ENCODE measurements at regions not wholly inside any gene's neighbourhood (a gene's known extent, or its start where the extent isn't known, plus 50 kb on each side); places are given as distances from the start of the nearest gene placed in this dataset.

- Mint-ChIP-seq H3K36me3 (ENCODE audit: low read depth) (no peaks in the 10 kb centered on the region), H3K4me1 (ENCODE audit: low read depth) (no peaks in the 10 kb centered on the region), H3K4me3 (no peak overlapping the region), H3K27ac (no peak overlapping the region), H3K27me3 (ENCODE audit: insufficient read depth) (no peaks in the 10 kb centered on the region), H3K9me3 (no peaks in the 10 kb centered on the region)
- intact Hi-C loops (cut with micrococcal nuclease) = loop anchor here (10.0 kb wide), 1 partner anchor 154 kb away; no protein-coding TSS in a partner anchor
- no peak for DNase-seq (ENCODE audit: low spot score)
These were observed 70.8 kb upstream of the PGRMC2 start for GRCh38 chr4:128358231-128358912.

GRCh38 chr4:128357286-128357685 is 69.7 kb upstream of the PGRMC2 start:
- Mint-ChIP-seq H3K27me3 (ENCODE audit: insufficient read depth) (no peaks in the 10 kb centered on the region), H3K4me3 (no peak overlapping the region), H3K27ac (no peak overlapping the region), H3K4me1 (ENCODE audit: low read depth) (no peaks in the 10 kb centered on the region), H3K36me3 (ENCODE audit: low read depth) (no peaks in the 10 kb centered on the region), H3K9me3 (no peaks in the 10 kb centered on the region)
- DNase-seq (ENCODE audit: low spot score) = no peak
- intact Hi-C loops (cut with micrococcal nuclease) = loop anchor here (10.0 kb wide), 1 partner anchor 152 kb away; no protein-coding TSS in a partner anchor

- Mint-ChIP-seq H3K9me3 (no peaks in the 10 kb centered on the region), H3K27ac (no peak overlapping the region), H3K4me3 (no peak overlapping the region), H3K4me1 (ENCODE audit: low read depth) (no peaks in the 10 kb centered on the region), H3K27me3 (ENCODE audit: insufficient read depth) (no peaks in the 10 kb centered on the region), H3K36me3 (ENCODE audit: low read depth) (no peaks in the 10 kb centered on the region)
- no peak for DNase-seq (ENCODE audit: low spot score)
- intact Hi-C loops (cut with micrococcal nuclease) = loop anchor here (10.0 kb wide), 1 partner anchor 151 kb away; no protein-coding TSS in a partner anchor
These were observed 67.7 kb upstream of the PGRMC2 start for GRCh38 chr4:128355305-128355704.

- no peak overlapping the region for H3K27ac Mint-ChIP-seq
- no peaks in the 10 kb centered on the region for H3K4me1 Mint-ChIP-seq (ENCODE audit: low read depth)
- H3K27me3 Mint-ChIP-seq (ENCODE audit: insufficient read depth) = no peaks in the 10 kb centered on the region
- H3K36me3 Mint-ChIP-seq (ENCODE audit: low read depth) = no peaks in the 10 kb centered on the region
- intact Hi-C loops (cut with micrococcal nuclease) = loop anchor here (10.0 kb wide), 1 partner anchor 150 kb away; no protein-coding TSS in a partner anchor
- no peak for DNase-seq (ENCODE audit: low spot score)
- H3K9me3 Mint-ChIP-seq = no peaks in the 10 kb centered on the region
- H3K4me3 Mint-ChIP-seq = no peak overlapping the region
These were observed 66.7 kb upstream of the PGRMC2 start for GRCh38 chr4:128354205-128354821.

- Mint-ChIP-seq H3K27ac (no peak overlapping the region), H3K9me3 (no peaks in the 10 kb centered on the region), H3K4me3 (no peak overlapping the region), H3K4me1 (ENCODE audit: low read depth) (no peaks in the 10 kb centered on the region), H3K36me3 (ENCODE audit: low read depth) (no peaks in the 10 kb centered on the region), H3K27me3 (ENCODE audit: insufficient read depth) (no peaks in the 10 kb centered on the region)
- no peak for DNase-seq (ENCODE audit: low spot score)
- intact Hi-C loops (cut with micrococcal nuclease) = loop anchor here (10.0 kb wide), 1 partner anchor 149 kb away; no protein-coding TSS in a partner anchor
These were observed 66.2 kb upstream of the PGRMC2 start for GRCh38 chr4:128353791-128354190.

GRCh38 chr4:128351502-128351901 is 63.9 kb upstream of the PGRMC2 start:
- Mint-ChIP-seq H3K4me1 (ENCODE audit: low read depth) (no peaks in the 10 kb centered on the region), H3K27me3 (ENCODE audit: insufficient read depth) (no peaks in the 10 kb centered on the region), H3K36me3 (ENCODE audit: low read depth) (no peaks in the 10 kb centered on the region), H3K9me3 (no peaks in the 10 kb centered on the region), H3K4me3 (no peak overlapping the region), H3K27ac (no peak overlapping the region)
- no peak for DNase-seq (ENCODE audit: low spot score)
- intact Hi-C loops (cut with micrococcal nuclease) = loop anchor here (10.0 kb wide), 1 partner anchor 147 kb away; no protein-coding TSS in a partner anchor

- intact Hi-C loops (cut with micrococcal nuclease) = loop anchor here (10.0 kb wide), 1 partner anchor 146 kb away; no protein-coding TSS in a partner anchor
- no peaks in the 10 kb centered on the region for H3K9me3 Mint-ChIP-seq
These were observed 62.9 kb upstream of the PGRMC2 start for GRCh38 chr4:128350449-128351045.

GRCh38 chr4:128349921-128350320 is 62.3 kb upstream of the PGRMC2 start:
- intact Hi-C loops (cut with micrococcal nuclease) = loop anchor here (10.0 kb wide), 1 partner anchor 145 kb away; no protein-coding TSS in a partner anchor

More at GRCh38 chr4:128350449-128351045, 62.9 kb upstream of the PGRMC2 start:
- Mint-ChIP-seq H3K4me1 (ENCODE audit: low read depth) (no peaks in the 10 kb centered on the region), H3K4me3 (no peak overlapping the region), H3K27me3 (ENCODE audit: insufficient read depth) (no peaks in the 10 kb centered on the region), H3K36me3 (ENCODE audit: low read depth) (no peaks in the 10 kb centered on the region), H3K27ac (no peak overlapping the region)
- DNase-seq (ENCODE audit: low spot score) = no peak

GRCh38 chr4:128347930-128348660 is 60.5 kb upstream of the PGRMC2 start:
- no peak for DNase-seq (ENCODE audit: low spot score)
- Mint-ChIP-seq H3K36me3 (ENCODE audit: low read depth) (no peaks in the 10 kb centered on the region), H3K27ac (no peak overlapping the region), H3K4me1 (ENCODE audit: low read depth) (no peaks in the 10 kb centered on the region), H3K27me3 (ENCODE audit: insufficient read depth) (no peaks in the 10 kb centered on the region), H3K4me3 (no peak overlapping the region), H3K9me3 (no peaks in the 10 kb centered on the region)
- intact Hi-C loops (cut with micrococcal nuclease) = no loop called here

More at GRCh38 chr4:128349921-128350320, 62.3 kb upstream of the PGRMC2 start:
- Mint-ChIP-seq H3K9me3 (no peaks in the 10 kb centered on the region), H3K27ac (no peak overlapping the region), H3K4me3 (no peak overlapping the region), H3K27me3 (ENCODE audit: insufficient read depth) (no peaks in the 10 kb centered on the region), H3K36me3 (ENCODE audit: low read depth) (no peaks in the 10 kb centered on the region), H3K4me1 (ENCODE audit: low read depth) (no peaks in the 10 kb centered on the region)
- DNase-seq (ENCODE audit: low spot score) = no peak

- intact Hi-C loops (cut with micrococcal nuclease) = no loop called here
- Mint-ChIP-seq H3K9me3 (no peaks in the 10 kb centered on the region), H3K27ac (no peak overlapping the region), H3K4me3 (no peak overlapping the region), H3K27me3 (ENCODE audit: insufficient read depth) (no peaks in the 10 kb centered on the region), H3K4me1 (ENCODE audit: low read depth) (no peaks in the 10 kb centered on the region), H3K36me3 (ENCODE audit: low read depth) (no peaks in the 10 kb centered on the region)
- no peak for DNase-seq (ENCODE audit: low spot score)
These were observed 59.7 kb upstream of the PGRMC2 start for GRCh38 chr4:128347175-128347868.

- H3K27ac Mint-ChIP-seq = no peak overlapping the region
- no peaks in the 10 kb centered on the region for H3K9me3 Mint-ChIP-seq
- H3K4me1 Mint-ChIP-seq (ENCODE audit: low read depth) = no peaks in the 10 kb centered on the region
- H3K36me3 Mint-ChIP-seq (ENCODE audit: low read depth) = no peaks in the 10 kb centered on the region
- no peaks in the 10 kb centered on the region for H3K27me3 Mint-ChIP-seq (ENCODE audit: insufficient read depth)
- intact Hi-C loops (cut with micrococcal nuclease) = no loop called here
- no peak for DNase-seq (ENCODE audit: low spot score)
- no peak overlapping the region for H3K4me3 Mint-ChIP-seq
These were observed 58.6 kb upstream of the PGRMC2 start for GRCh38 chr4:128346054-128346716.

GRCh38 chr4:128345650-128346049 is 58.0 kb upstream of the PGRMC2 start:
- Mint-ChIP-seq H3K4me3 (no peak overlapping the region), H3K27ac (no peak overlapping the region), H3K36me3 (ENCODE audit: low read depth) (no peaks in the 10 kb centered on the region), H3K27me3 (ENCODE audit: insufficient read depth) (no peaks in the 10 kb centered on the region), H3K9me3 (no peaks in the 10 kb centered on the region), H3K4me1 (ENCODE audit: low read depth) (no peaks in the 10 kb centered on the region)
- intact Hi-C loops (cut with micrococcal nuclease) = no loop called here
- DNase-seq (ENCODE audit: low spot score) = no peak

Data from activated T-helper 1 cell treated with anti-CD3 and anti-CD28 coated beads, Interleukin-12 subunit alpha, Interleukin-12 subunit beta, Interleukin-2, Interleukin-4 antibody, amounts not matched to agents 30 ng/mL and 10 ng/mL and 1 ng/mL, durations not matched to agents 14 hours and 24 hours and 36 hours (primary cell).